ENCODE measurements at regions not wholly inside any gene's neighbourhood (a gene's known extent, or its start where the extent isn't known, plus 50 kb on each side); places are given as distances from the start of the nearest gene placed in this dataset.

- Histone ChIP-seq H3K4me1 (ENCODE audit: insufficient read depth, low read length) (no peaks in the 10 kb centered on the region), H3K9ac (ENCODE audit: low read depth, low read length) (no peak overlapping the region), H3K79me2 (ENCODE audit: insufficient read depth, low read length) (no peaks in the 10 kb centered on the region), H3K27ac (ENCODE audit: low read length) (no peak overlapping the region), H3K4me2 (ENCODE audit: insufficient read depth, low read length) (no peak overlapping the region), H3K9me3 (ENCODE audit: insufficient read depth, low read length, severe bottlenecking) (no peaks in the 10 kb centered on the region), H3K36me3 (ENCODE audit: insufficient read depth, low read length) (no peaks in the 10 kb centered on the region), H2AFZ (ENCODE audit: low read depth, low read length) (no peak overlapping the region), H3K27me3 (ENCODE audit: insufficient read depth, low read length, poor library complexity) (no peaks in the 10 kb centered on the region), H3K4me3 (ENCODE audit: low read depth in 1 of 2, low read length in 2 of 2) (no peak overlapping the region), H4K20me1 (ENCODE audit: insufficient read depth, low read length) (no peaks in the 10 kb centered on the region)
- TF ChIP-seq EZH2 (IDR thresholded peaks at IDR 0.05; ENCODE audit: borderline replicate concordance, low read depth, low read length, severe bottlenecking), result no peak
- TF ChIP-seq CTCF (IDR thresholded peaks at IDR 0.05; ENCODE audit: borderline replicate concordance, extremely low read depth, low read length, poor library complexity, severe bottlenecking), result no peak
- DNase-seq (no peak), ATAC-seq (ENCODE audit: insufficient read depth, low read depth) (no peak)
These were observed 79.5 kb upstream of the LANCL2 start for GRCh38 chr7:55285665-55286064.

DNA sequence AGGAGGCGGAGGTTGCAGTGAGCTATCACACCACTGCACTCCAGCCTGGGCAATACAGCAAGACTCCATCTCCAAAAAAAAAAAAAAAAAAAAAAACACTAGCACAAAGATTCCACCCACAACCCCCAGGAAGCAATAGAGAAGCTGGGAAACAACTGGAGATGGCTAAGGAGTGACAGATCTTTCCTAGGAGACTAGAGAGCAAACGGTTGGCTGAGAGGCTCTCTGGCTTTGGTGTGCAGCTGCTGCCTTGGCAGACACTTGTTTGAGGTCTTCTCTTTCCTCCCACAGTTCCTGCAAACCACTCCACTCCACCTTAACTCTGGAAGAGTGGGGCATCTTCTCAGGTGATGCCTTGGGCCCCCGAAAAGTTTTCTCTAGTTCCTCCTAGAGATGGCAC is 78.5 kb upstream of the LANCL2 start:
- Histone ChIP-seq H3K27ac (ENCODE audit: low read length) (no peak overlapping the region), H4K20me1 (ENCODE audit: insufficient read depth, low read length) (no peaks in the 10 kb centered on the region), H3K79me2 (ENCODE audit: insufficient read depth, low read length) (no peaks in the 10 kb centered on the region), H3K9ac (ENCODE audit: low read depth, low read length) (no peak overlapping the region), H3K36me3 (ENCODE audit: insufficient read depth, low read length) (no peaks in the 10 kb centered on the region), H3K4me3 (ENCODE audit: low read depth in 1 of 2, low read length in 2 of 2) (no peak overlapping the region), H3K4me1 (ENCODE audit: insufficient read depth, low read length) (no peaks in the 10 kb centered on the region), H3K27me3 (ENCODE audit: insufficient read depth, low read length, poor library complexity) (no peaks in the 10 kb centered on the region), H3K4me2 (ENCODE audit: insufficient read depth, low read length) (no peak overlapping the region), H2AFZ (ENCODE audit: low read depth, low read length) (no peak overlapping the region), H3K9me3 (ENCODE audit: insufficient read depth, low read length, severe bottlenecking) (no peaks in the 10 kb centered on the region)
- no peak for TF ChIP-seq EZH2 (IDR thresholded peaks at IDR 0.05; ENCODE audit: borderline replicate concordance, low read depth, low read length, severe bottlenecking)
- no peak for TF ChIP-seq CTCF (IDR thresholded peaks at IDR 0.05; ENCODE audit: borderline replicate concordance, extremely low read depth, low read length, poor library complexity, severe bottlenecking)
- DNase-seq, result no peak
- ATAC-seq (ENCODE audit: insufficient read depth, low read depth), result no peak

- TF ChIP-seq EZH2 (IDR thresholded peaks at IDR 0.05; ENCODE audit: borderline replicate concordance, low read depth, low read length, severe bottlenecking) (no peak), CTCF (IDR thresholded peaks at IDR 0.05; ENCODE audit: borderline replicate concordance, extremely low read depth, low read length, poor library complexity, severe bottlenecking) (no peak)
- H4K20me1 ChIP-seq (ENCODE audit: insufficient read depth, low read length), result no peaks in the 10 kb centered on the region
- DNase-seq (no peak), ATAC-seq (ENCODE audit: insufficient read depth, low read depth) (no peak)
- H3K9me3 ChIP-seq (ENCODE audit: insufficient read depth, low read length, severe bottlenecking), result no peaks in the 10 kb centered on the region
- H3K79me2 ChIP-seq (ENCODE audit: insufficient read depth, low read length), result no peaks in the 10 kb centered on the region
- no peaks in the 10 kb centered on the region for H3K36me3 ChIP-seq (ENCODE audit: insufficient read depth, low read length)
- H3K4me1 ChIP-seq (ENCODE audit: insufficient read depth, low read length), result no peaks in the 10 kb centered on the region
- no peak overlapping the region for H3K4me2 ChIP-seq (ENCODE audit: insufficient read depth, low read length)
- H3K27me3 ChIP-seq (ENCODE audit: insufficient read depth, low read length, poor library complexity), result no peaks in the 10 kb centered on the region
- no peak overlapping the region for H3K27ac ChIP-seq (ENCODE audit: low read length)
- H3K9ac ChIP-seq (ENCODE audit: low read depth, low read length), result no peak overlapping the region
- no peak overlapping the region for H2AFZ ChIP-seq (ENCODE audit: low read depth, low read length)
- H3K4me3 ChIP-seq (ENCODE audit: low read depth in 1 of 2, low read length in 2 of 2), result no peak overlapping the region
These were observed 76.9 kb upstream of the LANCL2 start for GRCh38 chr7:55288070-55288824.
